GM23248 (cell line): ENCODE measurements at regions not wholly inside any gene's neighbourhood (a gene's known extent, or its start where the extent isn't known, plus 50 kb on each side); places are given as distances from the start of the nearest gene placed in this dataset.

Experiments used
- DNase-seq: peaks from one replicate; pipeline ENCODE4 v3.0.0-alpha.2; 2015
- H2AFZ ChIP-seq: fragments of 200-600 bp; sonication (generic); 2 replicates; pipeline ENCODE4 v1.6.1; 2016; ENCODE audit warnings: antibody characterized with exemption
- H3F3A ChIP-seq: fragments of 200-600 bp; sonication (generic); 2 replicates; pipeline ENCODE4 v1.6.1; 2016; ENCODE audit warnings: mild to moderate bottlenecking, antibody characterized with exemption, mixed run types; ENCODE audit not compliant: insufficient read depth
- H3K27ac ChIP-seq: fragments of 200-600 bp; sonication (generic); 2 replicates; pipeline ENCODE4 v1.5.1; 2016; ENCODE audit warnings: mild to moderate bottlenecking
- H3K27me3 ChIP-seq: fragments of 200-600 bp; sonication (generic); replicated peaks from 2 replicates; pipeline ENCODE4 v1.6.1; 2016; ENCODE audit warnings: mild to moderate bottlenecking; ENCODE audit not compliant: insufficient read depth
- H3K36me3 ChIP-seq: fragments of 200-600 bp; sonication (generic); 2 replicates; pipeline ENCODE4 v1.6.1; 2016; ENCODE audit warnings: low read depth, mild to moderate bottlenecking
- H3K4me1 ChIP-seq: fragments of 200-600 bp; sonication (generic); 2 replicates; pipeline ENCODE4 v1.6.1; 2016; ENCODE audit warnings: mild to moderate bottlenecking; ENCODE audit not compliant: insufficient read depth
- H3K4me2 ChIP-seq: fragments of 200-600 bp; sonication (generic); one replicate; pipeline ENCODE4 v1.6.1; 2016; ENCODE audit warnings: mild to moderate bottlenecking; ENCODE audit not compliant: unreplicated experiment
- H3K4me3 ChIP-seq: fragments of 200-600 bp; sonication (generic); 2 replicates; pipeline ENCODE4 v1.5.1; 2016; ENCODE audit warnings: mild to moderate bottlenecking
- H3K79me2 ChIP-seq: fragments of 200-600 bp; sonication (generic); 2 replicates; pipeline ENCODE4 v1.6.1; 2016; ENCODE audit warnings: mild to moderate bottlenecking; ENCODE audit not compliant: insufficient read depth
- H3K9ac ChIP-seq: fragments of 200-600 bp; sonication (generic); 2 replicates; pipeline ENCODE4 v1.6.1; 2016; ENCODE audit warnings: mild to moderate bottlenecking
- H3K9me2 ChIP-seq: fragments of 200-600 bp; sonication (generic); 2 replicates; pipeline ENCODE4 v1.6.1; 2016; ENCODE audit warnings: mixed run types, mild to moderate bottlenecking, moderate library complexity; ENCODE audit not compliant: insufficient read depth
- H3K9me3 ChIP-seq: fragments of 200-600 bp; sonication (generic); one replicate; pipeline ENCODE4 v1.6.1; 2017; ENCODE audit warnings: low read depth
- H4K20me1 ChIP-seq: fragments of 200-600 bp; sonication (generic); 2 replicates; pipeline ENCODE4 v1.6.0; 2016; ENCODE audit not compliant: insufficient read depth
- EZH2 ChIP-seq: fragments of 200-600 bp; sonication (generic); IDR thresholded peaks from 2 replicates; pipeline ENCODE4 v1.6.1; 2018; ENCODE audit warnings: antibody characterized with exemption, mild to moderate bottlenecking; ENCODE audit not compliant: insufficient read depth, poor library complexity, severe bottlenecking
- EZH2phosphoT487 ChIP-seq: fragments of 200-600 bp; sonication (generic); IDR thresholded peaks from 2 replicates; pipeline ENCODE4 v1.6.1; 2018; ENCODE audit warnings: antibody characterized with exemption, moderate library complexity, mild to moderate bottlenecking, low read depth; ENCODE audit not compliant: insufficient read depth
- WGBS, 2 experiments: methylation state at CpG; one replicate each; pipeline ENCODE4 v1.1.6; 2015 to 2017; ENCODE audit warnings: low lambda C conversion rate in 2 of 2, low coverage in 1 of 2; ENCODE audit errors: missing lambda C conversion rate in 2 of 2; 5-methylcytosine and 5-hydroxymethylcytosine counted together
- in situ Hi-C: fragments of 300-500 bp; cut with MboI; formaldehyde crosslinking; loops from 2 replicates; pipeline ENCODE4 v1.15.0; 2020

GRCh38 chr4:63901304-63901703 is 507.9 kb downstream of the TECRL start:
- in situ Hi-C loops, result no loop called here
- no peaks in the 10 kb centered on the region for H3K79me2 ChIP-seq
- no peak overlapping the region for H3K4me3 ChIP-seq
- no peaks in the 10 kb centered on the region for H3F3A ChIP-seq
- H2AFZ ChIP-seq, result no peak overlapping the region
- H3K4me2 ChIP-seq, result no peak overlapping the region
- WGBS, 2 experiments, result 0 to 3% methylated on average over 2 of the region's 2 CpGs
- H3K4me1 ChIP-seq, result no peaks in the 10 kb centered on the region
- DNase-seq, result no peak
- TF ChIP-seq EZH2phosphoT487, result no peak
- TF ChIP-seq EZH2, result no peak
- no peaks in the 10 kb centered on the region for H3K9me2 ChIP-seq
- no peak overlapping the region for H3K9ac ChIP-seq
- no peaks in the 10 kb centered on the region for H4K20me1 ChIP-seq
- no peaks in the 10 kb centered on the region for H3K9me3 ChIP-seq
- no peaks in the 10 kb centered on the region for H3K27me3 ChIP-seq
- no peaks in the 10 kb centered on the region for H3K36me3 ChIP-seq
- H3K27ac ChIP-seq, result no peak overlapping the region

- Histone ChIP-seq H3K27me3 (no peaks in the 10 kb centered on the region), H3K4me1 (no peaks in the 10 kb centered on the region), H3F3A (no peaks in the 10 kb centered on the region), H3K27ac (no peak overlapping the region), H3K79me2 (no peaks in the 10 kb centered on the region), H3K4me2 (no peak overlapping the region), H3K9ac (no peak overlapping the region), H3K9me3 (no peaks in the 10 kb centered on the region), H2AFZ (no peak overlapping the region), H3K4me3 (no peak overlapping the region), H3K9me2 (no peaks in the 10 kb centered on the region), H3K36me3 (no peaks in the 10 kb centered on the region), H4K20me1 (no peaks in the 10 kb centered on the region)
- TF ChIP-seq EZH2, result no peak
- no peak for TF ChIP-seq EZH2phosphoT487
- in situ Hi-C loops, result no loop called here
- DNase-seq, result no peak
Measured at GRCh38 chr4:63898961-63899360, 510.3 kb downstream of the TECRL start.

GRCh38 chr4:63894161-63894560 is 515.1 kb downstream of the TECRL start:
- Histone ChIP-seq H3K27me3 (no peaks in the 10 kb centered on the region), H3K79me2 (no peaks in the 10 kb centered on the region), H3K36me3 (no peaks in the 10 kb centered on the region), H3K27ac (no peak overlapping the region), H3K9me2 (no peaks in the 10 kb centered on the region), H3K4me1 (no peaks in the 10 kb centered on the region), H3K9me3 (no peaks in the 10 kb centered on the region), H3K4me3 (no peak overlapping the region), H3K9ac (no peak overlapping the region), H2AFZ (no peak overlapping the region), H3F3A (no peaks in the 10 kb centered on the region), H4K20me1 (no peaks in the 10 kb centered on the region), H3K4me2 (no peak overlapping the region)
- DNase-seq, result no peak
- TF ChIP-seq EZH2, result no peak
- no peak for TF ChIP-seq EZH2phosphoT487
- in situ Hi-C loops, result no loop called here

GRCh38 chr4:63869370-63869769 is 539.9 kb downstream of the TECRL start:
- Histone ChIP-seq H3K79me2 (no peaks in the 10 kb centered on the region), H3K4me2 (no peak overlapping the region), H3K36me3 (no peaks in the 10 kb centered on the region), H2AFZ (no peak overlapping the region), H3K9me3 (peaks cover 4% of the 10 kb centered on the region), H4K20me1 (no peaks in the 10 kb centered on the region), H3K9me2 (no peaks in the 10 kb centered on the region), H3K4me3 (no peak overlapping the region), H3F3A (no peaks in the 10 kb centered on the region), H3K9ac (no peak overlapping the region), H3K4me1 (no peaks in the 10 kb centered on the region), H3K27me3 (no peaks in the 10 kb centered on the region), H3K27ac (no peak overlapping the region)
- no peak for DNase-seq
- 51 to 52% methylated on average over 2 of the region's 2 CpGs for WGBS, 2 experiments
- in situ Hi-C loops, result no loop called here
- TF ChIP-seq EZH2phosphoT487 (no peak), EZH2 (no peak)

- H3K4me3 ChIP-seq, result no peak overlapping the region
- 20 to 23% methylated on average over 2 of the region's 2 CpGs for WGBS, 2 experiments
- no peaks in the 10 kb centered on the region for H3K9me2 ChIP-seq
- no peaks in the 10 kb centered on the region for H3K9me3 ChIP-seq
- no peaks in the 10 kb centered on the region for H3K4me1 ChIP-seq
- DNase-seq, result no peak
- no peaks in the 10 kb centered on the region for H3K36me3 ChIP-seq
- H3F3A ChIP-seq, result no peaks in the 10 kb centered on the region
- in situ Hi-C loops, result no loop called here
- no peaks in the 10 kb centered on the region for H3K27me3 ChIP-seq
- no peak overlapping the region for H3K27ac ChIP-seq
- H3K9ac ChIP-seq, result no peak overlapping the region
- no peaks in the 10 kb centered on the region for H3K79me2 ChIP-seq
- H3K4me2 ChIP-seq, result no peak overlapping the region
- TF ChIP-seq EZH2phosphoT487 (no peak), EZH2 (no peak)
- H4K20me1 ChIP-seq, result no peaks in the 10 kb centered on the region
- H2AFZ ChIP-seq, result no peak overlapping the region
Measured at GRCh38 chr4:63851496-63851895, 557.8 kb downstream of the TECRL start.
